Cardiac fibroblast (primary cell): ENCODE measurements at regions not wholly inside any gene's neighbourhood (a gene's known extent, or its start where the extent isn't known, plus 50 kb on each side); places are given as distances from the start of the nearest gene placed in this dataset.

Source experiments
- DNase-seq, 2 donors: peaks; one replicate each; pipeline versions ENCODE4 v3.0.0 to v3.0.0-alpha.2; 2010; ENCODE audit warnings: low read depth in 2 of 2
- H3K4me3 ChIP-seq, 2 donors: replicated peaks in 1 of 2; 1 replicate in 1 of 2; 2 replicates in 1 of 2; pipeline ENCODE4 v1.5.1; 2011; ENCODE audit warnings: low read depth in 2 of 2, low read length in 2 of 2, mild to moderate bottlenecking in 2 of 2, moderate library complexity in 1 of 2
- TF ChIP-seq, protein P1 (sequence below): IDR thresholded peaks from one replicate; pipeline ENCODE4 v1.5.1; 2011; ENCODE audit warnings: low read depth, mild to moderate bottlenecking, low read length, inconsistent platforms

DNA sequence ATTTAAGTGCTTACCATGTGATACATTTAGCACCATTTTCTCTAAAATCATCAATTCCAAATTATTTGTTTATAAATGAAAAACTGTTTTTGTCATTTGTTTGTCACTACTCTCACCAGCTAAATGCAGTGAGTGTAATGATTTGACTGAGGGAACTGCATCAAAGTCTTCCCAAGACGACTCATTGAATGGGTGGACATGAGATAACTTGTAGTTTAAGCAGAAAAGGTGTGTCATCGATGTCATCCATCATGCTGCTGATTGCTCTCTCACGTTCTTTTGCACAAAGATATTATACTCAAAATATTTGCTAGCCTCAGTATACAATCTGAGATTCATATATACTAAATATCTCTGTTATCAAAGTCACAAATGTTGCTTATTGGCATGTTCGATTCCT is 366.5 kb downstream of the IRS2 start:
- DNase-seq: no peak
- no peak overlapping the region for H3K4me3 ChIP-seq
- TF ChIP-seq, protein P1, sequence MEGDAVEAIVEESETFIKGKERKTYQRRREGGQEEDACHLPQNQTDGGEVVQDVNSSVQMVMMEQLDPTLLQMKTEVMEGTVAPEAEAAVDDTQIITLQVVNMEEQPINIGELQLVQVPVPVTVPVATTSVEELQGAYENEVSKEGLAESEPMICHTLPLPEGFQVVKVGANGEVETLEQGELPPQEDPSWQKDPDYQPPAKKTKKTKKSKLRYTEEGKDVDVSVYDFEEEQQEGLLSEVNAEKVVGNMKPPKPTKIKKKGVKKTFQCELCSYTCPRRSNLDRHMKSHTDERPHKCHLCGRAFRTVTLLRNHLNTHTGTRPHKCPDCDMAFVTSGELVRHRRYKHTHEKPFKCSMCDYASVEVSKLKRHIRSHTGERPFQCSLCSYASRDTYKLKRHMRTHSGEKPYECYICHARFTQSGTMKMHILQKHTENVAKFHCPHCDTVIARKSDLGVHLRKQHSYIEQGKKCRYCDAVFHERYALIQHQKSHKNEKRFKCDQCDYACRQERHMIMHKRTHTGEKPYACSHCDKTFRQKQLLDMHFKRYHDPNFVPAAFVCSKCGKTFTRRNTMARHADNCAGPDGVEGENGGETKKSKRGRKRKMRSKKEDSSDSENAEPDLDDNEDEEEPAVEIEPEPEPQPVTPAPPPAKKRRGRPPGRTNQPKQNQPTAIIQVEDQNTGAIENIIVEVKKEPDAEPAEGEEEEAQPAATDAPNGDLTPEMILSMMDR: no peak

- TF ChIP-seq, protein P1: no peak
- no peak overlapping the region for H3K4me3 ChIP-seq
- DNase-seq: no peak
Observed at GRCh38 chr13:109418111-109418510, 368.3 kb downstream of the IRS2 start.

DNA sequence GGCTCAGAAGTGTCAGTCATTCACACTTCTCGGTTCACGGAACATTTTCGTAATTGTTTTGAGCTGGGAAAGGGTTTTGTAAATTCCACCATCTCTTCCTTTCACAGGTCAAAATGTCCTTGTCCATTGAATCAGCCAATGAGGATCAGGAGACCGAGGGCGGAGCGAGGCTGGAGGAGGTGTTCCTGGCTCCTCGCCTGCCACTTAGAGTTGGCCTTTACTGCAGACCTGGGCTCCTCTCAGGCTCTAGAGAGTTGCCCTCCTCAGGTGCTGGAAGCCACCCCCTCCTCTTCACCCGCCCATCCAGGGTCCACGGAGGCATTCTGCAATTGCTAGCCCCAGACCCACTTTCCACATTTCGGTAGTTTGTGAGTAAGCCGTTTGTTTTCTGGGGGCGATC is 370.4 kb downstream of the IRS2 start:
- DNase-seq: no peak
- no peak overlapping the region for H3K4me3 ChIP-seq
- TF ChIP-seq, protein P1: no peak

- H3K4me3 ChIP-seq: no peak overlapping the region
- TF ChIP-seq, protein P1: no peak
- no peak for DNase-seq
Observed at GRCh38 chr13:109415057-109415456, 371.3 kb downstream of the IRS2 start.

- H3K4me3 ChIP-seq: no peak overlapping the region
- peak; percentile 48 to 65 for DNase-seq
- TF ChIP-seq, protein P1: no peak
Observed at GRCh38 chr13:109412283-109412901, 374.0 kb downstream of the IRS2 start.

DNA sequence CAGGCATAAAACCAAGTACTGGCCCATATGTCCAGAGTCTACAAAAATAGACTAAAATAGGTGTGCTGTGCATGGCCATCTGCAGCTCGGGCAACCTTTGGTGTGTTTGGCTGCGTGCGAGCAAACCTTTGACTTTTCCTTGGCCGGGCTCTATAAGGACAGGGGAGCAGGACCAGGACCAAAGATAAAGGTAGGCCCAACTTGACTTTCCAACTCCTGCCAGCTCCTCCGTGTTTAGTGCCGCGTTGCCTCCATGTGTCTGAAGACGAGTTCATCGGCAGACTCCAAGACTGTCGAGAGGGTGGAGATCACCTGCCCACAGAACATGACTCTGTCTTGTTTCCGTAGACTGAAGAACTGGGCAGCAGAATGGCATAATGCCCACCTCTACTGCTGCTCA is 375.5 kb downstream of the IRS2 start:
- H3K4me3 ChIP-seq: no peak overlapping the region
- TF ChIP-seq, protein P1: no peak
- no peak for DNase-seq
